ENCODE measurements at regions not wholly inside any gene's neighbourhood (a gene's known extent, or its start where the extent isn't known, plus 50 kb on each side); places are given as distances from the start of the nearest gene placed in this dataset.

DNA sequence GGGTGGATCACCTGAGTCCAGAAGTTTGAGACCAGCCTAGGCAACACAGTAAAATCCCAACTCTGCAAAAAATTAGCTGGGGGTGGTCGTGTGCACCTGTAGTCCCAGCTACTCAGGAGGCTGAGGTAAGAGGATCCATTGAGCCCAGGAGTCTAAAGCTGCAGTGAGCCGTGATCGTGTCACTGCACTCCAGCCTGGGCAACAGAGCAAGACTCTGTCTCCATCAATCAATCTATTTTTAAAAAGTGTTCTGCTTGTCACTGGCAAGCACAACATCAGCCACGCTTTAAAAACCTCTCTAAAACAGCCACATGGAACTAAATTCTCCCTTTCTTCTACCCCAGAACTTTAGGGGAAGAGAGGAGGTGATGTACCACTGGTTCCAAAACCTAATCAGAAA lies 131.6 kb upstream of the RREB1 start:
- TF ChIP-seq, protein P1, sequence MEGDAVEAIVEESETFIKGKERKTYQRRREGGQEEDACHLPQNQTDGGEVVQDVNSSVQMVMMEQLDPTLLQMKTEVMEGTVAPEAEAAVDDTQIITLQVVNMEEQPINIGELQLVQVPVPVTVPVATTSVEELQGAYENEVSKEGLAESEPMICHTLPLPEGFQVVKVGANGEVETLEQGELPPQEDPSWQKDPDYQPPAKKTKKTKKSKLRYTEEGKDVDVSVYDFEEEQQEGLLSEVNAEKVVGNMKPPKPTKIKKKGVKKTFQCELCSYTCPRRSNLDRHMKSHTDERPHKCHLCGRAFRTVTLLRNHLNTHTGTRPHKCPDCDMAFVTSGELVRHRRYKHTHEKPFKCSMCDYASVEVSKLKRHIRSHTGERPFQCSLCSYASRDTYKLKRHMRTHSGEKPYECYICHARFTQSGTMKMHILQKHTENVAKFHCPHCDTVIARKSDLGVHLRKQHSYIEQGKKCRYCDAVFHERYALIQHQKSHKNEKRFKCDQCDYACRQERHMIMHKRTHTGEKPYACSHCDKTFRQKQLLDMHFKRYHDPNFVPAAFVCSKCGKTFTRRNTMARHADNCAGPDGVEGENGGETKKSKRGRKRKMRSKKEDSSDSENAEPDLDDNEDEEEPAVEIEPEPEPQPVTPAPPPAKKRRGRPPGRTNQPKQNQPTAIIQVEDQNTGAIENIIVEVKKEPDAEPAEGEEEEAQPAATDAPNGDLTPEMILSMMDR (IDR thresholded peaks at IDR 0.05) = no peak
- TF ChIP-seq POLR2A (IDR thresholded peaks at IDR 0.05) = no peak

Measured in body of pancreas (tissue), 4 donors.